ENCODE measurements at regions not wholly inside any gene's neighbourhood (a gene's known extent, or its start where the extent isn't known, plus 50 kb on each side); places are given as distances from the start of the nearest gene placed in this dataset.

DNA sequence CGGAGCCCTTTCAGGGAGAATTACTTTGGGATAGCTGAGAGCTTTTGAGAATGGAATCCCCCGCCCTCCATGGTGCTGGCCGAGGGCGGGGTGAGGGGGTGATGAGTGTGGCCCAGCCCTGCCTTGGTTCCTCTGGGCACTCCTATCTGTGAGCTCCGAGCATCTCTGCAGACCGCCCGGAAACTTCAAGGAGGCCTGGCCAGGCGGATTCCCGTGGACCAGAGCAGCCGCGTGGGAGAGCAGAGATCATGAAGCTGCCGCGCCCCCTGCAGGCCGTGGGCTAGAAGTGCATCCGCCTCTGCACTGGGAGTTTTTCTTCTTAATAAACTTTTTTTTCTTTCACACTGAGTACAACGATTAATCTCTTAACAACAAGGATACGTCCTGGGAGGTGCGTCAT, 392.9 kb upstream of the EEF2KMT start:
- peak; percentile 44 for DNase-seq

DNA sequence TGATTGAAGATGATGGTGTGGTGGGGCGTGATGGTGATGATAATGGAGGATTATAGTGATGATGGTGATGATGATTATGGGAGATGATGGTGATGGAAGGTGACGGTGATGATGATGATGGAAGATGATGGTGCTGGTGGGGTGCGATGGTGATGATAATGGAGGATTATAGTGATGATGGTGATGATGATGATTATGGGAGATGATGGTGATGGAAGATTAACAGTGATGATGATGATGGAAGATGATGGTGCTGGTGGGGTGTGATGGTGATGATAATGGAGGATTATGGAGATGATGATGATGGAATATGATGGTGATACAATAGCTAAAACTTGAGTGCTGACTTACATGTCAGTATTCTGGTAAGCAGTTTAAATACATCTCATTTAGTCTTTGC, 391.0 kb upstream of the EEF2KMT start:
- DNase-seq: no peak

DNA sequence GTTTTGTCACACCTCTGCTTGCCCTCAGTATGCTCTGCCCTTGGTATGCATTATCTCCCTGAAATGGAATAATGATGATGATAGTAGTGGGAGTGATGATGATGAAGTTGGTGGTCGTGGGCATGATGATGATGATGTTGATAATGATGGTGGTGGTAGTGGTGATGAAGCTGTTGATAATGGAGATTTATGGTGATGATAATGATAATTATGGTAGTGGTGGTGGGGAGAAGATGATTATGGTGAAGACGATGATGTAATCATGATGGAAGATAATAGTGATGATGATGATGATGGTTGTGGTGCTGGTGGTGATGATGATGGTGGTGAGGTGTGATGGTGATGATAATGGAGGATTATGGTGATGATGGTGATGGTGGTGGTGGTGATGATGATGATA, 390.1 kb upstream of the EEF2KMT start:
- no peak for DNase-seq

- DNase-seq: no peak
These were observed 384.7 kb upstream of the EEF2KMT start for GRCh38 chr16:5482256-5482655.

- DNase-seq: no peak
These were observed 383.0 kb upstream of the EEF2KMT start for GRCh38 chr16:5480431-5481195.

- DNase-seq: no peak
These were observed 382.3 kb upstream of the EEF2KMT start for GRCh38 chr16:5479926-5480325.

DNA sequence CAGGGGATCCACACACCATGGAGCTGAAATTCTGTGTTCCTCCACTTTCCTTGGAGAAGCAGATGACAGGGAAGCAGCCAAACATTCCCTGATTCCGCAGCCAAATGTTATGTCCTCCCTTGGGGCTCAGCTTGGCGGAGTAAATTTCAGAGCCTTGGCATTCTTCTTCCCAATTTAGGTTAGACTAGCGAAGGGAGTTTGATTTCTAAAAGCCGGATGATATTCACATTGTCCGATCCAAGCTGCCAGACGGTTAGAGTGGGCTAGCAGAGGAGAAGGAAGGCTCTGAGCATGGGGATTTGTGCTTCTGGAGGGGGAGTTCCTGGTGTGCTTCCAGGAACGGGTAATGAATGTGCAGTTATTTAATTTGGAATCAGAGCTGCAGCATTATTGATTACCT, 380.4 kb upstream of the EEF2KMT start:
- DNase-seq: no peak

- DNase-seq: no peak
These were observed 379.7 kb upstream of the EEF2KMT start for GRCh38 chr16:5477251-5477650.

- no peak for DNase-seq
These were observed 375.0 kb upstream of the EEF2KMT start for GRCh38 chr16:5472552-5472951.

- DNase-seq: no peak
These were observed 370.9 kb upstream of the EEF2KMT start for GRCh38 chr16:5468488-5468887.

DNA sequence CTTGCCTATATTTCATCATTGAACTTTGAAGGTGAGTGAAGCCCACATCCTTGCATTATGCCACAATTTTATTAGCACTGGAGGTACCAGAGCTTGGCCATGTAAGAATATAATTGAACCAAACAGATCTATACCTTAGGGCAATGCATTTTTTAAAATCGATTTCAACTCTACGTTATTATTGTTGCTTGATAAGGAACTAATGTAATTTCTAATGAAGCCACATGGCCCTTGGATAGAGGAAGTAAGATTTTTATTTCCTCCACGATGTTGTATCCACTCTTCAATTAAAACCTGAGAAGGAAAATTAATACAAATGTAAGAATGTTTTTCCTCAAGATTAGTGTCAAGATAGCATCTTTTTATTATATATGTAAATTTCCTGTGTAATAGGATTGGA, 370.0 kb upstream of the EEF2KMT start:
- no peak for DNase-seq

DNA sequence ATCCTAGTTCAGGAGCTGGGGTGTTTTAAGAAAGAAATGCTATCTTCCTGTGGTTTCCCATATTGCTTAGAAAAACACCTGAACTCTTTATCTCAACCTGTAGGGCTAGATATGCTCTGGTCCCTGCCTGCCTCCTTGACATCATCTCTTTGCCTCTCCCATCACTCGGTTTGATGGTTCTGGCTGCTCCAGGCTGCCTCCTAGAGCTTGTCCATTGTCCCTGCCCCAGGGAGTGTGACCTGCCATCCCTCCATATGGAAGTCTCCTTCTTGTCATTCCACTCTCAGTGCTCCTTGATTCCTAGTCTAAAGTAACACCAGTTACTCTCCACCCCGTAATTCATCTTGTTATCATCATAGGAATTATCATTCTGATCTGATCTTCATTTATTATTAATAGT, 369.0 kb upstream of the EEF2KMT start:
- no peak for DNase-seq

GRCh38 chr16:5465714-5466113, 368.1 kb upstream of the EEF2KMT start:
- no peak for DNase-seq

DNA sequence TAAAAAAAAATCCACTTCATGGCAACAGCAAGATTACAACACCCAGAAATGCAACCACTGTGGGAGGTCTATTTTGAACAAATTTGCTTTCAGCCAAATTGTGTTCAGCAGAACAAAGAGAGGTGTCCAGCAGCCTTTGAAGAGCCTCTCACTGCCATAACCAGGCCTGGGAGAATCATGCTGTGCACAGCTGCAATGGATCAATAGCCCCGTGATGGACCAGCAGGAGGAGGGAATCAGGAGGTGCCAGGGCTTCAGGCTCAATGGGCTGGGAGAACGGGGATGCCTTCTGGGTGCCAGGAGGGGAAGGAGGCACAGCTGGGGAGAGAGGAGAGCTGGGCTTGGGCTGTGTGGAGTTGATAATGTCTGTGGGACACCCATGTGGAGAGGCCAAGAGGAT, 366.2 kb upstream of the EEF2KMT start:
- DNase-seq: no peak

DNA sequence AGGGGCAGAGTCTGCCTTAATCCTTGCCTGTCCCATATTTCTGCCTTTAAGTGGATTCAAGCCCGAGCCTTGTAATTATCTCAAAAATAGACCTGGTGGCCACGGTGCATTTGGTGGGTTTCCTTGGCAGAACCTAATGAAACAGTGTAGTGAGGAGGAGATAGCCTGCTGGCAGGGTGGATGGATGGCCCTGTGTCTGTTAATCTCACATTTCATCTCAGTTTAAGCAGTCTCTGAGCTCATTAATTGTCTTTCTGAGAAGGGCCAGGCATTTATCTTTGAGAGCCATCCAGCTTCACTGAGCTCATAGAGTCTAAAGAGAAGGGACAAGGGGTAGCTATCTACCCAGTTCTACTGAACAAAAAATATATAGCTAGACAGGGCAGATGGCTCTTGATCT, 364.0 kb upstream of the EEF2KMT start:
- DNase-seq: no peak

GRCh38 chr16:5461141-5461540, 363.5 kb upstream of the EEF2KMT start:
- no peak for DNase-seq

DNA sequence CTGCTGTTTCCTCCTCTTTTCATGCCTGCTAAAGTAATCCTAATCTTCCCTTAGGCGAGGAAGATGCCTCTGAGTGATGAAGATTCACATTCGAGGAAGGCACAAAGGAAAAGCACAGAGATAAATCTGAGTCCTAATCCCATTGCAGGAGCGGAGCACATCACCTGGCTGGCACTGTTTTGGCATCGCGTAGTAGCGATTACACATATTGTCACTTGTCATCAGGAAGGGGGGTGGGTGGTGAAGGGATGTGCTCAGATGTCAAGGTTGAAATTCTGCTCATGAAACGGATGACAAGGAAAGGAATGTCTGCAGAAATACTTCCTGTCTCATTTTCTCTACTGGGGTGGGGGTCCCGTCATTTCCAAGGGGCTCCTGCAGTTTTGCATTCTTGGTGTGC, 363.1 kb upstream of the EEF2KMT start:
- no peak for DNase-seq

DNA sequence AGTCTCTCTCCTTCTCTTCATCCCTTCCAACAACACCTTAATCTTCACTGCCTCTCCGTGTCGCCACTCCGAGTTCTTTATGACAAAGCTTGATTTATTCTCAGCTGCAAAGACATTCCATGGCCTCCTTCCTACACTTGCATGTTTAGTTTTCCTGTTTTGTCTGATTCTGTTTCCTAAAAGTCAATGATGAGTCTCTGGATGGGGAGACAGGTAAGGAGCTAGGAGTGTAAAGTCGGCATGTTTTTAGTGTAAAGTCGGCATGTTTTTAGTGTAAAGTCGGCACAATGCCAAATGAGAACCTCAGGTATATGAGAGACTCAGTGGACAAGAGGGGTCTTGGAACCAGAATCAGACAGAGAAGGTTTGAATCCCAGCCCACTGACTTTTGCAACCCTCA, 362.3 kb upstream of the EEF2KMT start:
- DNase-seq: no peak

DNA sequence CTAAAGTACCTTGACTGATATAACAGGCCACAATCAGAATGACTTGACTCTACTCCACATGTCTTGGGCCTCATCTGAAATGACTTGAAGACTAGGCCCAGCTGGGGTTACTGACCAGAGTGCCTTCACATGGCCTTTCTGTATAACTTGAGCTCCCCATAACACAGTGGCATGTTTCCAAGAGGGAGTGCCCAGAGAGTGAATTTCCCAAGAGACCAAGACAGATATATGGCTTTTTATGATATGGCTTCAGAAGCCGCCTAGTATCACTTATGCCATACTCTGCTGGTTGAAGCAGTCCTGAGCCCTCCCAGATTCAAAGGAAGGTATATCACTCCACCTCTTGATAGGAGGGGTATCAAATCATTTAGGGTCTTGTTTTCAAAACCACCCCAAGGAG, 357.5 kb upstream of the EEF2KMT start:
- no peak for DNase-seq

DNA sequence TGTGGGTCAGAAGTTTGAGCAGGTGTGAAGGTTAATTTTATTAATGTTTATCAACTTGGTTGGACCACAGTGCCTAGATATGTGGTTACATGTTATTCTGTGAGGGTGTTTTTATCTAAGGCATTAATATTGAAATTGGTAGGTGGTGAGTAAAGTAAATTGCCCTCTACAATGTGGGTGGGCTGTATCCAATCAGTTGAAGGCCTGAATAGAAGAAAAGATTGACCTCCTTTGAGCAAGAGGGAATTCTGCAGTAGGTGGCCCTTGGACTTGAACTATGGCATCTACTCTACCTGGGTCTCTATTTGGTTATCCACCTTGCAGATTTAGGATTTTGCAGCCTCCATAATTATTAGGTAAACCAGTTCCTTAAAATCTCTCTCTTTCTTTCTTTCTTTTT, 356.8 kb upstream of the EEF2KMT start:
- DNase-seq: no peak

DNA sequence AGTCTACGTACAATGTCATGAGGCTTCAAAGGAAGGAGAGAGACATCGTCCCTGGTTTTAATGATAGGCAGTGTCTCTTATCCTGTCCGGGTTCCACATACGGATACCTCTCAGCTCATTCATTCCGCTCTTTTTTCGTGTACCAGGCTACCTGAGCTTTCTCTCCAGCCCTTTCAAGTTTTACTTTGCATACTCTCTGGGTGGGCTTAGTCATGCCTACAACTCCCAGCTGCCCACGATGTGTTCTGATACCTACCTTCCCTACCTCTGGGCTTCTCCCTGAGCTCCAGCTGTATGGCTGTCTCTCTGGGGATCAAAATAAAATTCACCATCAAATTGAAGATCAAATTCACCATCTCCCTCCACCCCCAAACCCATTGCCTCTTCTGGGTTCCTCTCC, 354.0 kb upstream of the EEF2KMT start:
- DNase-seq: no peak

GRCh38 chr16:5450409-5451104, 353.0 kb upstream of the EEF2KMT start:
- DNase-seq: no peak

- DNase-seq: no peak
These were observed 352.3 kb upstream of the EEF2KMT start for GRCh38 chr16:5449901-5450300.

DNA sequence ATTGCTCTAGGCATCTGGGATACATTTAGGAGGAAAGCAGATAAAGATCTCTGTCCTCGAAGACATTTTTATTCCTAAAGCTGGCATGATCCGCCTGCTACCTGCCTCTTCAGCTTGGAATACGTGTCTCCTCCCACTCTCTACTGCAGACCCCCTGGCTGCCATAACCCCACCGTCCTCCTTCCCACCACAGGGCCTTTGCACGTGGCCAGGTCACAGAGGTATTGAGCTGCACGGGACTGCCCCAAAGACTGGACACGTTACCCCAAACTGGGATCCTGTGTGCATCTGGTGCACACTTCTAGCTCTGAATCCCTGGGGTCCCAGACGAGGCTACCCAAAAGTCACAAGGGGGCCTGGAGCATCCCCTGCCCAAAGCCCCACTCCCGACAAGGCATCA, 351.2 kb upstream of the EEF2KMT start:
- DNase-seq: no peak

DNA sequence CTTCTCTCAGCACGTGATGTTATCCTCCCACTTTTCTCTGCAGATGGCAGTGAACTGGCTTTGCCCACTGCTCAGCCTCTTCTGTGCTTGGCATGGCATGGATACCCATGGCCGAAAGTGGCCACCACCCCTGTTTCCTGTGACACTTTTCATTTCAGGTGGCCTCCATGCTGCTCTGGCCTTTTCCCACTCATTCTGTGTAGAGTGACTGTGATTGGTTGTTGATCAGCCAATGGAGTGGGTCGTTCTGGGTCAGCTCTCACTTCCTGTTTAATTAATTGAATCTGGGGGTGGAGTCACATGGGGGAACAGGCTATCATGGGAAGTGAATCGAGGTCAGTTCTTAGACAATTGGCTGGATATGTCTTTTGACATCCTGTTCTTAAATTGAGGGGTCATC, 350.1 kb upstream of the EEF2KMT start:
- DNase-seq: no peak
